ELF-1 (cell line): ENCODE measurements at regions not wholly inside any gene's neighbourhood (a gene's known extent, or its start where the extent isn't known, plus 50 kb on each side); places are given as distances from the start of the nearest gene placed in this dataset.
"Not testable (repeated sequence)": the region's sequence is repeated elsewhere in the genome, so short reads cannot be mapped to it uniquely, and the experiment has no call there.

Experiments used
- DNase-seq: peaks from one replicate; pipeline ENCODE4 v3.0.0-alpha.2; 2016; ENCODE audit warnings: low read depth, low spot score

- DNase-seq, result no peak
These were observed 66.6 kb downstream of the TNFAIP3 start for GRCh38 chr6:137933696-137934095.

- DNase-seq, result no peak
These were observed 69.7 kb downstream of the TNFAIP3 start for GRCh38 chr6:137936798-137937197.

- no peak for DNase-seq
These were observed 70.8 kb downstream of the TNFAIP3 start for GRCh38 chr6:137937834-137938233.

- no peak for DNase-seq
These were observed 71.8 kb downstream of the TNFAIP3 start for GRCh38 chr6:137938770-137939379.

GRCh38 chr6:137941995-137942394, 74.9 kb downstream of the TNFAIP3 start:
- no peak for DNase-seq

- no peak for DNase-seq
These were observed 75.7 kb downstream of the TNFAIP3 start for GRCh38 chr6:137942736-137943135.

GRCh38 chr6:137944381-137944780, 77.3 kb downstream of the TNFAIP3 start:
- DNase-seq, result not testable (repeated sequence)

- no peak for DNase-seq
These were observed 77.9 kb downstream of the TNFAIP3 start for GRCh38 chr6:137944793-137945498.

- DNase-seq, result no peak
These were observed 82.8 kb downstream of the TNFAIP3 start for GRCh38 chr6:137949686-137950390.

GRCh38 chr6:137950581-137950980, 83.5 kb downstream of the TNFAIP3 start:
- DNase-seq, result no peak

- no peak for DNase-seq
These were observed 84.1 kb downstream of the TNFAIP3 start for GRCh38 chr6:137951064-137951597.

- no peak for DNase-seq
These were observed 85.2 kb downstream of the TNFAIP3 start for GRCh38 chr6:137952247-137952646.

- DNase-seq, result no peak
These were observed 86.7 kb downstream of the TNFAIP3 start for GRCh38 chr6:137953761-137954160.

GRCh38 chr6:137954253-137954652, 87.2 kb downstream of the TNFAIP3 start:
- no peak for DNase-seq

GRCh38 chr6:137956098-137956488, 89.0 kb downstream of the TNFAIP3 start:
- DNase-seq, result no peak

- no peak for DNase-seq
These were observed 90.4 kb downstream of the TNFAIP3 start for GRCh38 chr6:137957471-137957870.

GRCh38 chr6:137958811-137959565, 91.9 kb downstream of the TNFAIP3 start:
- no peak for DNase-seq

- no peak for DNase-seq
These were observed 95.7 kb downstream of the TNFAIP3 start for GRCh38 chr6:137962725-137963124.

GRCh38 chr6:137964876-137965275, 97.8 kb downstream of the TNFAIP3 start:
- no peak for DNase-seq

GRCh38 chr6:137967689-137968454, 100.8 kb downstream of the TNFAIP3 start:
- DNase-seq, result no peak

GRCh38 chr6:137968455-137968804, 101.4 kb downstream of the TNFAIP3 start:
- DNase-seq, result no peak
